ENCODE measurements at regions not wholly inside any gene's neighbourhood (a gene's known extent, or its start where the extent isn't known, plus 50 kb on each side); places are given as distances from the start of the nearest gene placed in this dataset.

- no peak for FAIRE-seq
Measured at GRCh38 chr20:39109933-39110818, 148.0 kb downstream of the DHX35 start.

- no peak for FAIRE-seq
Measured at GRCh38 chr20:39108746-39109145, 146.6 kb downstream of the DHX35 start.

- no peak for FAIRE-seq
Measured at GRCh38 chr20:39107741-39108140, 145.6 kb downstream of the DHX35 start.

GRCh38 chr20:39106791-39107190 lies 144.6 kb downstream of the DHX35 start:
- FAIRE-seq = no peak

- no peak for FAIRE-seq
Measured at GRCh38 chr20:39105551-39105950, 143.4 kb downstream of the DHX35 start.

- FAIRE-seq = no peak
Measured at GRCh38 chr20:39103732-39104131, 141.6 kb downstream of the DHX35 start.

- FAIRE-seq = no peak
Measured at GRCh38 chr20:39103305-39103704, 141.2 kb downstream of the DHX35 start.

- no peak for FAIRE-seq
Measured at GRCh38 chr20:39101895-39102294, 139.8 kb downstream of the DHX35 start.

- no peak for FAIRE-seq
Measured at GRCh38 chr20:39100691-39101090, 138.5 kb downstream of the DHX35 start.

GRCh38 chr20:39097889-39098288 lies 135.7 kb downstream of the DHX35 start:
- FAIRE-seq = no peak

GRCh38 chr20:39095870-39096269 lies 133.7 kb downstream of the DHX35 start:
- no peak for FAIRE-seq

- no peak for FAIRE-seq
Measured at GRCh38 chr20:39094391-39094790, 132.2 kb downstream of the DHX35 start.

- FAIRE-seq = no peak
Measured at GRCh38 chr20:39092733-39093410, 130.7 kb downstream of the DHX35 start.

GRCh38 chr20:39090906-39091305 lies 128.8 kb downstream of the DHX35 start:
- no peak for FAIRE-seq

- no peak for FAIRE-seq
Measured at GRCh38 chr20:39089797-39090196, 127.7 kb downstream of the DHX35 start.
